ENCODE measurements at regions not wholly inside any gene's neighbourhood (a gene's known extent, or its start where the extent isn't known, plus 50 kb on each side); places are given as distances from the start of the nearest gene placed in this dataset.
"Not testable (repeated sequence)": the region's sequence is repeated elsewhere in the genome, so short reads cannot be mapped to it uniquely, and the experiment has no call there.

DNA sequence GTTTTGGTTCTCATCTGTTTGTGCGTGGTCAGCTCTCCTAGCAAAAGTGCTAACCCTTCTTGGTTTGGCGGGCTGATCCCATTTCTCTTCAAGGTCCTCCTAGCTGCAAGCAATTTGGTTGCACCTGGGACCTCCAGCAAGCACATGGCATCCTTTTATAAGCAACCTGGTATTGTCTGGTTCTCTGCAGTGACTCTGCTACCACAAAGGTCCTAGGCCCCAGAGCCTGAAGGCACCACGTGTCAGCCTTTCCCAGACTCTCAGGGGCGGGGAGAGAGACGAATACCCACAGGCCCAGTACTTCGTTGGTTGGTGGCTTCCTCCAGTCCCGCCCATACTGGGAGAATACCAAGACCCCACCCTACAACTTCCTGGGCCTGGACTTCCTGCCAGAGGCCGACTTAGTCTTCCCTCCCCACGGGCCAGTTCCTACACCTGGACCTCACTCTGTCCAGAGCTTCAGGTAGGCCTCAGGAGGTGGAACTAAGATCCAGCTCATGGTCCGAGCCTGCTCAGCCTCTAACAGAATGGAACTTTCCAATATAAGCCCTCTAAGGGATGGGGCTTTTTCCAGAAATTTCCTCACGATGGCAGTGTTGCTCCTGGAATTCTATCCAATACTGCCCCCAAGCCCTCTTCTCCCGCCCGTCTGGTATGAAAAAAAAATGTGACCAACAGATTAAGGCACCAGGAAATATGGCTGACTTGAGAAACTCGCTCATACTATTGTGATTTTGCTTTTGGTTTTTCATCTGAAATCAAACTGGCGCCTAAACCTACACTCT is 192.5 kb upstream of the STK26 start:
- DNase-seq, result peak; percentile 86 to 90 (median 88)

- DNase-seq, result no peak
These were observed 191.9 kb upstream of the STK26 start for GRCh38 chrX:131831185-131831520.

GRCh38 chrX:131836161-131836560 is 186.9 kb upstream of the STK26 start:
- DNase-seq, result no peak

- peak in 1 of 3 donors; percentile 30 for DNase-seq
These were observed 185.8 kb upstream of the STK26 start for GRCh38 chrX:131837325-131837724.

GRCh38 chrX:131840799-131841495 is 182.2 kb upstream of the STK26 start:
- DNase-seq, result no peak

GRCh38 chrX:131841496-131842437 is 181.3 kb upstream of the STK26 start:
- DNase-seq, result peak; percentile 49 to 65 (median 52)

- no peak for DNase-seq
These were observed 179.1 kb upstream of the STK26 start for GRCh38 chrX:131843987-131844386.

GRCh38 chrX:131845201-131845600 is 177.9 kb upstream of the STK26 start:
- DNase-seq, result no peak

DNA sequence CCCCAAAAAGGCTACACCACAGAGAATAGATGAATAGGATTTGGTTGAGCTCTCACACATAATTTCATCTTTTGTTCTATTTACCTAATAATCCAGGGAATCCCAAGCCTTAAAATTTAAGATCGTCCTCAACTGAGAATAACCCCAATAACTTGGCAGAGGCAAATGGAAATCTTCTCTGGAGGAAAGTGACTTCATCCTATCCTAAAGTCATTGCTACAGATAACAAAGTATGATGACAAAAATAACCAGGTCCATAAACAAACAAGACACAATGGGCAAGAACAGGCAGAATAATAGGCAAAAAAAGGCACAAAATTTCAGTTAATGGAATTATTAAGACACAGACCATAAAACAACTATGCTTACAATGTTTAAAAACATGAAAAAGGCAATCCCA is 177.3 kb upstream of the STK26 start:
- DNase-seq, result no peak

DNA sequence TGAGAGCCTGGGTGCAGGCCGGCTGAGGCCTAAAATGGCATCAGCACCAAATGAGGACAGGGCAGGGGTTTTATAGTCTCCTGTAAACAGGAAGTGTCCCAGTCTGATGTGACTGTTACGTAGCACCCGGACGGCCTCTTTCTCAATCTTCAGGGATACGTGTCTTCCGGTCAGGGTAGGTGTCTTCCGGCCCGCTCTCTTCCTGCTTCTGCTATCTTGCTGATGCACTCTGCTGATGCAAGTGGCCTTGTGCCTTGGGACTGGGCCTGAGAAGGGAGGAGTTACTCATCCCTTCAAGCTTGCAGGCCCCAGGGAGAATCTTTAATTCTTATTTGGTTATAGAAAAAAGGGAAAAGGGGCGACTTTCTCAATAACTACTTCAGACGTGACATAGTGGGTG is 172.1 kb upstream of the STK26 start:
- peak; percentile 12 to 39 (median 26) for DNase-seq

DNA sequence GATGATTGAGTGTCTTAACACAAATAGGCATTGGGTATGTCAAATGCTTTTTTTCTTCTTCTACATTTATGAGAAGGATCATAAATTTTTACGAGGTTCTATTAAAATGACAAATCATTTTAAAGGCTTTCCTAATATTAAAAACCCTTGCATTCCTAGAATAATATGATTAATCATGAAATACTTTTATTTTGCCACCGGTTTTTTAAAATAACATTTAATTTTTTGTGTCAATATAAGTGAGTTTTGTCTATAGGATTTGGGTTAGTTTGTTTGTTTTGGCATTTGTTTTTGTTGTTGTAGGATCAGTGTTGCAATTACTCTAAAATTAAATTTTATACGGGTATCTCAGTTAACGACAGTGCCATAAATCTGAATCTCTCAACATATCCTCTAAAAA is 169.7 kb upstream of the STK26 start:
- DNase-seq, result no peak

DNA sequence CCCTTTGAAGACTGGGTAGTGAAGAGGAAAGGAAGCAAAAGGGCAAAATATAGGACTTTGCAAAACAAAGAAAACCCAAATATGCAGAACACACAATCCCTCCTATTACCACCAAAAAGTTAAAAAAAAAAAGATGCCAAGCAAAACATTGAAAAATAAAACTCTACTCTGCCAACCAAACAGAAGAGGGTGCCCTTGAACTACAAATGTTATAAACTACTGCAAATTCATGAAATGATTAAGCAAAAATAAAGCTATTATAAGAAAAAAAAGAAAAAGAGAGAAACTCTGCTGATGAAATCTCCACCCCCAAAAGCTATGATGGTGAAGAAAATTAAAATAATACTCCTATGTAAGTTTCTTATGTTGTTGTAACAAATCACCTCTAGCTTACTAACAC is 168.5 kb upstream of the STK26 start:
- peak in 1 of 3 donors; percentile 20 for DNase-seq

GRCh38 chrX:131861088-131861787 is 161.9 kb upstream of the STK26 start:
- peak in 2 of 3 donors; percentile 35 to 36 for DNase-seq

DNA sequence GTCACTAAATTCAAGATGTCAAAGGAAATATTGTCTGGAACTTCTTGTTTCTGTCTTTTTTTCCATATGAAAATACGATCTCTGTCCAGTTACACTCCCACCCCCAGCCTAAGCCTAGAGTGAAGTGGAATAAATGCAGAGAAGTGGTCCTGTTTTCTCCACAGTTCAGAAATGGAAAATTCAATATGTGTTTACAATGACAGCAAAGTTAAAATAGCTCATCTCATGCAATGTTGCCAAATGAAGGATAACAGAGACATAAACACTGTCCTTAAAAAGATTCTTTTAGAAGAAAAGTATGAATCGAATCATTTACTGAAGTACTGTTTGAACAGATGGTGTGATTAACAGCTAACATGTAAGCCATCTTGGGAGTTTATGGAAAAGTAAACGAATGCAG is 160.8 kb upstream of the STK26 start:
- no peak for DNase-seq

DNA sequence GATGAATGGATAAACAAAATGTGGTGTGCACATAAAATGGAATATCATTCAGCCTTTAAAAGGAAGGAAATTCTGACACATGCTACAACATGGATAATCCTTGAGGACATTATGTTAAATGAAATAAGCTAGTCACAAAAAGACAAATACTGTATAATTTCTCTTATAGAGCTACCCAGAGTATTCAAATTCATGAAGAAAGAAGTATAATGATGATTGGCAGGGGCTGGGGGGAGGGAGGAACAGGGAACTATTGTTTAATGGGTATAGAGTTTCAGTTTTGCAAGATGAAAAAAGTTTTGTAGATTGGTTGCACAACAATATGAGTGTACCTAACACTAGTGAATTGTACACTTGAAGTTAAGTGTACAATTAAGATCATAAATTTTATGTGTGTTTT is 153.9 kb upstream of the STK26 start:
- no peak for DNase-seq

GRCh38 chrX:131874300-131874699 is 148.8 kb upstream of the STK26 start:
- no peak for DNase-seq

DNA sequence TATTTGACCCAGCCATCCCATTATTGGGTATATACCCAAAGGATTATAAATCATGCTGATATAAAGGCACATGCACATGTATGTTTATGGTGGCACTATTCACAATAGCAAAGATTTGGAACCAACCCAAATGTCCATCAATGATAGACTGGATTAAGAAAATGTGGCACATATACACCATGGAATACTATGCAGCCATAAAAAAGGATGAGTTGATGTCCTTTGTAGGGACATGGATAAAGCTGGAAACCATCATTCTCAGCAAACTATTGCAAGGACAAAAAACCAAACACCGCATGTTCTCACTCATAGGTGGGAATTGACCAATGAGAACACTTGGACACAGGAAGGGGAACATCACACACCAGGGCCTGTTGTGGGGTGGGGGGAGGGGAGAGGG is 147.3 kb upstream of the STK26 start:
- not testable (repeated sequence) for DNase-seq

DNA sequence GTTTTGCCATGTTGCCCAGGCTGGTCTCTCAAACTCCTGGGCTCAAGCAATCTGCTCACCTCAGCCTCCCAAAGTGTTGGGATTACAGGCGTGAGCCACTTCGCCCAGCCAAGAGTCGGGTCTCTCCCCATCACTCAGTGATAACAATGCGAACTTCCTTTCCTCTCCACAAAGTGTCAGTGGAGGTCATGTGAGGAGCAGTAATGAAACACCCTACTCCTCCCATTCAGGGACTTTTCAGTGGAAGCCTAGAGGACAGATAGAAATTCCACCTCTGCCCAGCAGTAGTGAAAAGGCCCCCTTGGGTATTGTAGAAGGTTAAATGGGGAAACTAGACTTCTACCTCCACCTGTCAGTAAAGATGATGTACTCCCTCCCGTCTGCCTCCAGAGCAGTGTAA is 141.9 kb upstream of the STK26 start:
- DNase-seq, result peak in 1 of 3 donors; percentile 1

- DNase-seq, result not testable (repeated sequence)
These were observed 138.1 kb upstream of the STK26 start for GRCh38 chrX:131885042-131885441.

GRCh38 chrX:131893857-131894256 is 129.2 kb upstream of the STK26 start:
- DNase-seq, result not testable (repeated sequence)

DNA sequence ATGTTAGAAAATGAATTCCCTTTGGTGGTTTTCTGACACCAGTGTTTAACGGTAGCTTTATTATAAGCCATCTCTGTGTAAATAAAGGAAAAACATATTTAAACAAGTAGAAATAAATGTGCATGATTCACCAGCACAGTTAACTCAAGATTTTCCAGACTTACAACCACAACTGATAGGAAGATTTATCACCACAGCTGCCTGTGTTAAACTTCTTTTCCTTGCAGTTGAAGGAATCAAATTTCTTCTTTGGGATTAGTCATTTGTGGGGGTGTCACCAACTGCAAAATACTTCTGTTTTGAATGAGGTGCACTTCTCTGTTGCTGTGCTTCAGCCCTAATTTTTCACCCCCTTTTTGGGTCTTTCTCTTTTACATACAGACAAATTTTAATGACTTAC is 128.1 kb upstream of the STK26 start:
- peak in 1 of 3 donors; percentile 20 for DNase-seq

DNA sequence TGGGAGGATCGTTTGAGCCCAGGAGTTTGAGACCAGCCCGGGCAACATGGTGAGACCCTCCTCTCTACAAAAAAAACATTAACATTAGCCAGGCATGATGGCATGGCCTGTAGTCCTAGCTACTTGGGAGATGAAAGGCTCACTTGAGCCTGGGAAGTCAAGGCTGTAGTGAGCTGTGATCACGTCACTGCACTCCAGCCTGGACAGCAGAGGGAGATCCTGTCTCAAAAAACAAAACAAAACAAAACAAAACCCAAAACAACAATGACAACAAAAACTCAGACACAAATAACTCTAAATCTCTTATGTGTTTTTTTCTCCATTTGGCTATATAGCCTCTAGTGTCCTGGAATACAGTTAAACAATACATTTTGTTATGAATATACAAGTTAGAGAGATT is 127.3 kb upstream of the STK26 start:
- peak in 1 of 3 donors; percentile 4 for DNase-seq

- DNase-seq, result no peak
These were observed 121.6 kb upstream of the STK26 start for GRCh38 chrX:131901546-131901945.
